Fibroblast of pulmonary artery (primary cell): ENCODE measurements at regions not wholly inside any gene's neighbourhood (a gene's known extent, or its start where the extent isn't known, plus 50 kb on each side); places are given as distances from the start of the nearest gene placed in this dataset.

Experiments used
- DNase-seq: peaks from one replicate; pipeline ENCODE4 v3.0.0-alpha.2; 2010; ENCODE audit warnings: low read depth
- H3K4me3 ChIP-seq: replicated peaks from 2 replicates; pipeline ENCODE4 v1.5.1; 2011; ENCODE audit warnings: low read depth, mild to moderate bottlenecking, control low read depth, low read length, moderate library complexity
- CTCF ChIP-seq: IDR thresholded peaks from 2 replicates; pipeline ENCODE4 v1.5.1; 2011; ENCODE audit warnings: mild to moderate bottlenecking, control low read depth, low read length, inconsistent platforms; ENCODE audit errors: missing control alignments

GRCh38 chr5:153883854-153884611 lies 154.7 kb downstream of the FAM114A2 start:
- H3K4me3 ChIP-seq: no peak overlapping the region
- no peak for TF ChIP-seq CTCF
- DNase-seq: no peak

GRCh38 chr5:153881687-153882086 lies 157.0 kb downstream of the FAM114A2 start:
- no peak for DNase-seq
- no peak for TF ChIP-seq CTCF
- no peak overlapping the region for H3K4me3 ChIP-seq

- no peak overlapping the region for H3K4me3 ChIP-seq
- DNase-seq: no peak
- TF ChIP-seq CTCF: no peak
Observed at GRCh38 chr5:153880106-153880505, 158.6 kb downstream of the FAM114A2 start.

GRCh38 chr5:153879596-153879995 lies 159.1 kb downstream of the FAM114A2 start:
- no peak overlapping the region for H3K4me3 ChIP-seq
- DNase-seq: no peak
- TF ChIP-seq CTCF: no peak

- no peak overlapping the region for H3K4me3 ChIP-seq
- TF ChIP-seq CTCF: no peak
Observed at GRCh38 chr5:153866176-153866575, 172.5 kb downstream of the FAM114A2 start.

GRCh38 chr5:153865016-153865415 lies 173.7 kb downstream of the FAM114A2 start:
- TF ChIP-seq CTCF: no peak
- DNase-seq: no peak
- no peak overlapping the region for H3K4me3 ChIP-seq

More at GRCh38 chr5:153866176-153866575, 172.5 kb downstream of the FAM114A2 start:
- no peak for DNase-seq

GRCh38 chr5:153863951-153864350 lies 174.8 kb downstream of the FAM114A2 start:
- TF ChIP-seq CTCF: no peak
- DNase-seq: no peak
- no peak overlapping the region for H3K4me3 ChIP-seq
